GM12873 (cell line): ENCODE measurements at regions not wholly inside any gene's neighbourhood (a gene's known extent, or its start where the extent isn't known, plus 50 kb on each side); places are given as distances from the start of the nearest gene placed in this dataset.

ENCODE experiments used
- CTCF ChIP-seq: IDR thresholded peaks from 2 replicates; pipeline ENCODE4 v1.5.1; 2012; ENCODE audit warnings: low read depth, mild to moderate bottlenecking, moderate library complexity, low read length, control low read depth; ENCODE audit not compliant: insufficient read depth; ENCODE audit errors: missing control alignments

- TF ChIP-seq CTCF = no peak
Observed at GRCh38 chr3:124422805-124423204, 307.4 kb upstream of the UMPS start.

GRCh38 chr3:124424396-124424795 lies 305.9 kb upstream of the UMPS start:
- TF ChIP-seq CTCF = no peak

DNA sequence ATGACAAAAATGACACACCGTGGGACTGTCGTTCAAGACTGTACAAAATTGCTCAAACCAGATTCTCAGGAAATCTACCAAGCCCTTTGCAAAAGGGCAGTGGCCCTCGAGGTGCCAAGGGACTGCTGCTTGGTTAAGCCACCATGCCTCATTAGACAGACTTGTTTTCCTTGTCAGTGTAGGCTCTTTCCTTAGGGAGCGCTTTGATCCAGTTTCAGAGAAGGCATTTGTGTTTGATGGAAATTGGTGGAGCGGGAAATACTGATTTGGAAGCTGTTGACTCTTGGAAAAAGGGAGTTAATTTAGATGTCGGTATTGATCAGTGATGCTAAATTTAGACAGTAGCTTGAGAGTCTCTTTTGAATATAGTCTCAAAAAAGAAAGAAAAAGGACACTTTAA lies 304.3 kb upstream of the UMPS start:
- no peak for TF ChIP-seq CTCF

DNA sequence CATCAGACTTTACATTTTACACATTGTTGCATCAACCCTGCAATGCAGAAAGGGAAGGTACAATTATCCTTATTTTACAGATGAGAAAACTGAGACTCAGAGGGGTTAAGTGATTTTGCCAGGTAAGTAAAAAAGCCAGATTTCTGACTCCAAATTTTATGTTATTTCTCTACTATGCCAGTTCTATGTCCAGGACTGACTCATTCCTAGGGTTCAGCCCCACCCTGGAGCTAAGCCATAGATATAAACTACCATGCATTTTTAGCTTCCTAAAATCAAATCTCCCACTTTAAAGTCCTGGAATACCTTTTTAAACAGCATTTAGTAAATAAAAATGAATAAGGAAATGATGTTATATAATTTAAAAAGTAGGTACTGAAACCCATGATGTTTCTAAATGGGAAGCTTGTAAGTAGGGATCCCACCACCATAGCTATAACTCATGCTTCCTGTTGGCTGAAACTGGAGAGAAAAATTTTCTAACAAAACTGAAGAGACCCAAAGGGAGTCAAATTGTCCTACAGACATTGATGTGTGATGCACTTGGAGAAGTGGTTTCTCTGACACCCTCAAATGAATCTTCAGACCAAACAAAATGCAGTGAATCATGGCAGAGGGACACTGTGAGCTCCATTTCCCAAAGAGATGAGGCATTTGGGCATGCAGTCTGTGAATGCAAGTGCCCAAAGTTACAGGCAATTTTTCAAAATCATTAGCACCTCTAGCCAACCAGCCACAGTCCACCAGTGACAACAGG lies 301.7 kb upstream of the UMPS start:
- no peak for TF ChIP-seq CTCF

- TF ChIP-seq CTCF = no peak
Observed at GRCh38 chr3:124429129-124429815, 301.0 kb upstream of the UMPS start.

DNA sequence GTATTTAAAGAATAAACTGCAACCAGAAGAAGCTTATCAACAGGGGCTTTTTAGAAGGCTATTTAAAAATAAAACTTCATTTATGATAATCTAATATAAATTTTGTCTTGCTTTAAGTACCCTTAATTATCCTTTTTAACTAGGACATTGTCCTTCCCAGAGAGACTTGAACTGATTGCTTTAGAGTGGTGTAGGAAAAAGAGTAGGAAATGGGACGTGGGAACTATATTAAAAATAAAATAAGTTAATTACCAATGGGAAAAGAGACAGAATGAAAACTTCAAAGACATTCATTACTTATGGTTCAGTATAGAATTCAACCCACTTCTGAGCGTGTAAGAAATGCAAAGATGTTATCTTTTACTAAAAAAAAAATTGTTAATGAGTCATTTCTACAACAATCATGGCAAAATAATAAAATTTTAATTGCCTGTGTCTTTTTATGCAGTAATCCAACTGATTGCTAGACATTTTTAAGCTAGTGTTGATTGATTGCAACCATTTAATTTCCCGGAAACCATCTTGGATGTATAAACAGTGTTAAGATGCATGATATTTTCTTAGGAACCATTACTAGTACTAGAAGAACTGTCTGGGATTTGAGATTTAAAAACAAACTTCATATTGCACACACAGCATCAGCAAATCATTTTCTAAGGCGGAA lies 298.8 kb upstream of the UMPS start:
- TF ChIP-seq CTCF = no peak

DNA sequence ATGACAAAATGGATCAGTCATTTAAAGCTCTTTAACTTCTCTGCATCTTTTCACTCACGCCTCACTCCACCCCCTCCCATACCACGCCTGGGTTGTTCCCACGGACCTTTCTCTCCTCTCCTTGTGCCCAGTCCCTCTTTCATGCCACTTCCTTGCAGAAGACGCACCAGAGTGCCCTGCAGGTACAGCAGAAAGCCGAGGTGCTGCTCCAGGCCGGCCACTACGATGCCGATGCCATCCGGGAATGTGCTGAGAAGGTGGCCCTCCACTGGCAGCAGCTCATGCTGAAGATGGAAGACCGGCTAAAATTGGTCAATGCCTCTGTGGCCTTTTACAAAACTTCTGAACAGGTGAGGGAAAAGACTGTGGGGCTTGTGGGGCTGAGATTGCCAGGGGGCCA lies 296.1 kb upstream of the UMPS start:
- TF ChIP-seq CTCF = no peak
